Erythroblast (primary cell): ENCODE measurements at regions not wholly inside any gene's neighbourhood (a gene's known extent, or its start where the extent isn't known, plus 50 kb on each side); places are given as distances from the start of the nearest gene placed in this dataset.
"Not testable (repeated sequence)": the region's sequence is repeated elsewhere in the genome, so short reads cannot be mapped to it uniquely, and the experiment has no call there.

Experiments used
- DNase-seq, 2 experiments: peaks; one replicate each; lab custom pipeline; 2025; lab: John Stamatoyannopoulos, UW
- GATA1 ChIP-seq: IDR thresholded peaks from 2 replicates; pipeline ENCODE4 v1.6.1; 2011; ENCODE audit warnings: low read depth, mild to moderate bottlenecking, control low read depth, low read length, moderate library complexity
- POLR2A ChIP-seq: IDR thresholded peaks from 2 replicates; pipeline ENCODE4 v1.6.1; 2011; ENCODE audit warnings: mild to moderate bottlenecking, low read length

- TF ChIP-seq GATA1 = no peak
- TF ChIP-seq POLR2A = no peak
- no peak for DNase-seq
Observed at GRCh38 chr20:36082315-36082915, 72.1 kb upstream of the EPB41L1 start.

- DNase-seq = not testable (repeated sequence)
Observed at GRCh38 chr20:36083200-36083599, 71.3 kb upstream of the EPB41L1 start.

- DNase-seq = no peak
- TF ChIP-seq GATA1 = no peak
- no peak for TF ChIP-seq POLR2A
Observed at GRCh38 chr20:36084356-36084755, 70.2 kb upstream of the EPB41L1 start.

DNA sequence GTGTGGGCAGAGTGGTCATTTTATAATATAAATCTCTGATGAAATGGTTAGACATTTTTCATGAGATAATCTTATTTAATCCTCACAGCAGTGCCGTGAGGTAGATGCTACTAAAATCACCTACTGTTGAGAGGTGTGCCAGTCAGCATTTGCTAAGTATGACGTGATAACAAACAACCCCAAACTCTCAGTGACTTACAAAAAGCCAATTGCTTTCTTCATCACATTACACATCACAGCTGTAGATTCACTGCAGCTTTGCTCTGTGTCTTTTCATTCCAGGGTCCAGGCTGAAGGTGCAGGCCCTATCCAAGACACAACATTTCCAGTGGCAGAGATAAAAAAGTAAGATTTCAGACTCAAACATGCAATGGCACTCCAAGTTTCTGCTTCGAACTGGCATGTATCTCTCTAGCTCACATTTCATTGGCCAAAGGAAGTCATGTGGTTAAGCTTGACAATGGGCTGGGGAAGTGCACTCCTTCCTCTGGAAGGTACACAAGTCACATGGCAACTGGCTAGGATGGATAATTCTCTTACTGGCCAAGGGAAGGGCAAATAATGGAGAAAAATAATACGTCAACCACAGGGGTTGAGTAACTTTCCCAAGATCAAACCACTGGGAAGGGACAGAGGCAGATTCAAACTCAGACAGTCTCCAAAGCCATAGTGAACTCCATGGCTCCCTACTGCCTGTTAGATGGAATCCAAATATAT lies 69.5 kb upstream of the EPB41L1 start:
- TF ChIP-seq POLR2A (no peak), GATA1 (no peak)

DNA sequence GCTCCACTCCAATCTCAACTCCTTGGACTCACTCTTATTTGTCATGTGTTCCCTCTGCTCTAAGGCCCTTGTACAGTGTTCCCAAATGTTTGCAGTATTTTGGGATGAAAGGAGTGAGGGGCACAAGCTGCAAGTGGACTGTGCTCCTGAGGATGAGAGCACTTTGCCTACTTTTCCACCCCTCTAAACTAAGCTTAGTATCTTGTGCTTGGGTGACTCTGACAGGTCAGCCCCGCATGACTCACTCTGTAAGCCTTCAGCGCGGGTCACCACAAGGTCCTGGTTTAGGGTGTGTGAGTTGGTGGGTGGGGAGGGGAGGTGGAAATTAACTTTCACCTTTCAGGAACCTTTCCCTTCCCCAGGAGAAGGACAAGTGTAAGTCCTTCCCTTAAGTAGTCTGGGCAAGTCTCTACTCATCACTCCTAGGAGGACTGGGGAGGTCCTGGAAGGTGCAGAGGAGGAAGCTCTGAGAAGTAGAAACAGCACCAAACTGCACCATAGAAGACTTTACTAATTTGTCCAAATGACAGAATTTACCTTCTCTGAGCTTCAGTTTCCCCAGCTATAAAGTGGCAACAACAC lies 68.8 kb upstream of the EPB41L1 start:
- peak in 1 of 2 experiments; percentile 16 for DNase-seq
- TF ChIP-seq GATA1 (no peak), POLR2A (no peak)

More for the DNA sequence above, 69.5 kb upstream of the EPB41L1 start:
- DNase-seq = no peak

- TF ChIP-seq GATA1 (no peak), POLR2A (no peak)
- no peak for DNase-seq
Observed at GRCh38 chr20:36086767-36087166, 67.8 kb upstream of the EPB41L1 start.

DNA sequence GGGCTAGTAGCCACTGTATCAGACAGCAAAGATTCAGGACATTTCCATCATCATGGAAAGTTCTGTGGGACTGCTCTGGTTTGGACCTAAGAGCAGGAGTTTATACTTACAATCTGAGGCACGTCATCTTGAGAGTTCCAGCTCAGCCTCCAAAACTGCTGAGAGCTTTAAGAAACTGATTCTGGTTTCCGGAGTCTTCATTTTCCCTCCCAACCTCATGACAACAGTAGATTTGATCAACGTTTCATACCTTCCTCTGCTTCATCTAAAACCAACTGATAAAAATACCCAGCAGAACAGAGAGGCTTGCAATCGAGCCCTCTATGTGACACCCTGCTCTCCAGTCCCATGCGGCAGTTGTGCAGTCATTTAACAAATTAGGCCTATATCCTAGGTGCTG lies 64.3 kb upstream of the EPB41L1 start:
- no peak for DNase-seq
- TF ChIP-seq GATA1 (no peak), POLR2A (no peak)

- DNase-seq = no peak
- TF ChIP-seq GATA1 (no peak), POLR2A (no peak)
Observed at GRCh38 chr20:36091561-36092397, 62.8 kb upstream of the EPB41L1 start.

DNA sequence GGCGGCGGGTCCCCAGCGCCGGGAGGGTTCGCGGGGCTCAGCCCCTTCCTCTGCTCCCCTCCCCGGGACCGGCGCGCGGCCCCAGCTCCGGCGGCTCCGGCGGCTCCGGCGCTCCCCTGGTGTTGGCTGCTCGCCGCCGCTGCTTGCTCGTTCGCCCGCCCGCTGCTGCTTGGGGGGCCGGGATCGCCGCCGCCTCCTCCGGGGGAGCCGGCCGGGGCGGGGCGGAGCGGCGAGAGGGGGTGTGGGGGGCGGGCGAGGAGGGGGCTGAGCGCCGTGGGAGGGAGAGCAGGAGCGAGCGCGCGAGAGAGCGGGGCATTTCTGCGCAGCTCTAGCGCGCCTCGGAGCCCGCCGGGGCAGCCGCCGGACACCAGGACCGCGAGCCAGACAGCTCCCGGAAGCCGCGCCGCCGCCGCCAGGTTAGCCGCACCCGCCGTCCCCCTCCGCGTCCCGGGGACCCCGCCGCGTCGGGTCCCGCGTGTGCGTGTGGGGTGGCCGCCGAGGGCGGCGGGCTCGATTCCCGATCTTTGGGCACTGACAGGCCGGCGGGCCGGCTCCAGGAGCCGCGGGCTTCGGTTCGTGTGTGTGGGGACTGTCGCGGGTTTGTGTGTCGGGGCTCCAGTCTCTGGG lies 62.0 kb upstream of the EPB41L1 start:
- peak in 1 of 2 experiments; percentile 32 for DNase-seq
- TF ChIP-seq POLR2A (no peak), GATA1 (no peak)

DNA sequence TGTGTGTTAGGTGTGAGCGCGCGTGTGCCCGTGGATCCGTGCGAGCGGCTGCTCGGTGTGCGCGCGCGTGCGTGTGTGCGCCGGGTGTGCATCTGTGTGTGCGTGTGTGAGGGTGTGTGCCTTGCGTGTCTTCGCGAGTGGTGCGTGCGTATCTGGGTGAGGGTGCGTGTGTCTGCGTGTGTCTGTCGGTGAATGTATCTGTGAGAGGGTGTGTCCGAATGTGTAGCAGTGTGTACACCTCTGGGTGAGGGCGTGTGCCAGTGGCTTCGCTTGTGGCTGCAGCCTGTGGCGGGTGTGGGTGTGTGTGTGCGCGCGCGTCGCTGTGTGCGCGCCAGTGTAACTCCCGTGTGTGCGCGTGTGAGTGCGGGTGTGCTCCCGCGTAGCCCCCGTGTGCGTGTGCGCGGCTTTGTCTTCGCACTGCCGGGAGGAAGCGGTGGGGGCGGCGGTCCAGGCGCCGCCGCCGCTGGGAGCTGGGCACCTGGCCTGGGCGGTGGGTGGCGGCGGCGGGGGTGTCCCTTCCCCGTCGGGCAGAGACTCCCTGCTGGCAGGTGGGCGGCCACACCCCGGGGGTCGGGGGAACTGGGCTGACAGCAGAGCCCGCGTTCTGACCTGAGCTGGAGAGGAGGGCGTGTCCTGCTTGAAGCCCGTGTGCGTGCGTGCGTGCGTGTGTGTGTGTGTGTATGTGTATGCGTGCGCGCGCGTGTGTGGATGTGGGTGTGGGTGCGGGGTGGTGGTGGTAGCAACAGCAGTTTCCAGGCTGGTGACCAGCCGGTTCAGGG lies 61.3 kb upstream of the EPB41L1 start:
- peak; percentile 19 to 35 for DNase-seq
- TF ChIP-seq GATA1 (no peak), POLR2A (no peak)

GRCh38 chr20:36093804-36094145 lies 60.8 kb upstream of the EPB41L1 start:
- TF ChIP-seq POLR2A = no peak
- no peak for TF ChIP-seq GATA1
- no peak for DNase-seq

DNA sequence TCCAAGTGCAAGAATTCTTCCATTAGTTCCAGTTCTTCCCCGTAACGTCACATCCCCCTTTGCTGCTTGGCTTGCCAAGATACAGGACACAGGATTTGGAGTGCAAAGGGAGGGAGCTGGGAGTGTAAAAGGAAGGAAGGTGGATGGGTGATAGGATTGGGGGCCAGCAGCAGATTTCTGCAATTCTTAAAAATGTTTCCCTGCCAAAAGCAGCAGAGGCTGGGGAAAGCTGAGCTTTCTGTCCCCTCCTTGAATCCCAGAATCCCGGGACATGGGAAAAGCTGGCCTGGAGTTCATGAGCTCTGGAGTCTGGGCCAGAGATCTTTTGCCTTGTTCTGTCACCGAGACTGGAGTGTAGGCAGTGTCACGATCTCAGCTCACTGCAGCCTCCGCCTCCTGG lies 60.0 kb upstream of the EPB41L1 start:
- no peak for DNase-seq
- TF ChIP-seq GATA1 = no peak
- TF ChIP-seq POLR2A = no peak

DNA sequence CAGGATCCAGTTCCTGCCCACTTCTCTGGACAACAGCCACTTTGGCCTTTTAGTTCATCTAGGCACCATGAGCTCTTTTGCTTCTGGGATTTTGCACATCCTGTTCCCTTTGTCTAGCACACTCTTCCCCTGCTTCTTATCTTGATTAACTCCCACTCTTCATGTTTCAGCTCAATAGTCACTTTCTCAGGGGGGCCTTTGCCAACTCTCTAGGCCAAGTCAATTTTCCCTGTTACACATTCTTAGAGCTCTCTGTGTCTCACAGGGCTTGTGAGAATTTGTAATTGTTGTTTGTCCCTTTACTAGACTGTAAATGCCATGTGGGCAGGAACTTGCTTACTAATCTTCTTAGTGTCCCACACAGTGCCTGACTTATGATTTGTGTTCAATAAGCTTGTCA lies 58.1 kb upstream of the EPB41L1 start:
- TF ChIP-seq POLR2A (no peak), GATA1 (no peak)
- no peak for DNase-seq
